ENCODE measurements at regions not wholly inside any gene's neighbourhood (a gene's known extent, or its start where the extent isn't known, plus 50 kb on each side); places are given as distances from the start of the nearest gene placed in this dataset.

GRCh38 chr4:71275570-71275969 is 63.2 kb upstream of the SLC4A4 start:
- intact Hi-C loops (cut with micrococcal nuclease), result no loop called here
- no peak overlapping the region for H3K27ac ChIP-seq (ENCODE audit: insufficient read depth, low read depth, low read length)
- H3K27me3 ChIP-seq (ENCODE audit: control insufficient read depth in 2 of 2, insufficient read depth in 2 of 2, low read length in 2 of 2), result no peaks in the 10 kb centered on the region
- H3K4me2 ChIP-seq (ENCODE audit: insufficient read depth, low read length), result no peak overlapping the region
- H3K9me3 ChIP-seq (replicated peaks; ENCODE audit: control insufficient read depth, insufficient read depth, low read length), result no peaks in the 10 kb centered on the region
- no peak overlapping the region for H2AFZ ChIP-seq (ENCODE audit: low read depth, low read length)
- no peaks in the 10 kb centered on the region for H3K9me1 ChIP-seq (replicated peaks; ENCODE audit: control insufficient read depth, extremely low read depth, insufficient read depth, low read length)
- H3K4me1 ChIP-seq (ENCODE audit: control insufficient read depth, extremely low read depth, insufficient read depth, low read length), result no peaks in the 10 kb centered on the region
- H3K9ac ChIP-seq (replicated peaks; ENCODE audit: extremely low read depth, insufficient read depth, low read length), result no peak overlapping the region
- no peak overlapping the region for H3K4me3 ChIP-seq (replicated peaks in 1 of 3; ENCODE audit: insufficient read depth in 1 of 3, low read depth in 1 of 3, low read length in 3 of 3)
- no TSS peak for BruUV-seq (replicated peaks)
- H3K36me3 ChIP-seq (ENCODE audit: control insufficient read depth in 2 of 2, extremely low read depth in 1 of 2, insufficient read depth in 2 of 2, low read length in 2 of 2), result no peaks in the 10 kb centered on the region
- TF ChIP-seq CTCF (IDR thresholded peaks at IDR 0.05; ENCODE audit: extremely low read depth in 1 of 2, insufficient read depth in 1 of 2, low read depth in 1 of 2, low read length in 2 of 2) (no peak), MAX (IDR thresholded peaks at IDR 0.05; ENCODE audit: insufficient read depth, insufficient read length) (no peak), GATA2 (IDR thresholded peaks at IDR 0.05; ENCODE audit: insufficient read depth, insufficient read length, low read depth, low read length) (no peak), JUN (IDR thresholded peaks at IDR 0.05; ENCODE audit: borderline replicate concordance, insufficient read depth, insufficient read length, low read depth) (no peak), EZH2 (IDR thresholded peaks at IDR 0.05; ENCODE audit: borderline replicate concordance, low read depth, low read length, severe bottlenecking) (no peak)
- CTCF ChIA-PET, result no interaction called here
- DNase-seq (ENCODE audit: low read depth, low spot score), result no peak
- FAIRE-seq, result no peak
- H3K79me2 ChIP-seq (ENCODE audit: control insufficient read depth, insufficient read depth, low read length), result no peaks in the 10 kb centered on the region
- no peaks in the 10 kb centered on the region for H4K20me1 ChIP-seq (replicated peaks; ENCODE audit: control insufficient read depth, extremely low read depth, insufficient read depth, low read length)
- dilution Hi-C loops (cut with MboI; ENCODE audit: extremely low pct_ligation_motif_present, low sequenced_read_pairs), result no loop called here
- POLR2A ChIA-PET, result no interaction called here

GRCh38 chr4:71277353-71277752 is 61.5 kb upstream of the SLC4A4 start:
- CTCF ChIA-PET, result no interaction called here

More at GRCh38 chr4:71277353-71277752, 61.5 kb upstream of the SLC4A4 start:
- Histone ChIP-seq H4K20me1 (replicated peaks; ENCODE audit: control insufficient read depth, extremely low read depth, insufficient read depth, low read length) (no peaks in the 10 kb centered on the region), H3K9me1 (replicated peaks; ENCODE audit: control insufficient read depth, extremely low read depth, insufficient read depth, low read length) (no peaks in the 10 kb centered on the region), H2AFZ (ENCODE audit: low read depth, low read length) (no peak overlapping the region), H3K79me2 (ENCODE audit: control insufficient read depth, insufficient read depth, low read length) (no peaks in the 10 kb centered on the region), H3K9ac (replicated peaks; ENCODE audit: extremely low read depth, insufficient read depth, low read length) (no peak overlapping the region), H3K4me2 (ENCODE audit: insufficient read depth, low read length) (no peak overlapping the region), H3K9me3 (replicated peaks; ENCODE audit: control insufficient read depth, insufficient read depth, low read length) (no peaks in the 10 kb centered on the region), H3K4me1 (ENCODE audit: control insufficient read depth, extremely low read depth, insufficient read depth, low read length) (no peaks in the 10 kb centered on the region), H3K4me3 (replicated peaks in 1 of 3; ENCODE audit: insufficient read depth in 1 of 3, low read depth in 1 of 3, low read length in 3 of 3) (no peak overlapping the region), H3K27ac (ENCODE audit: insufficient read depth, low read depth, low read length) (no peak overlapping the region), H3K27me3 (ENCODE audit: control insufficient read depth in 2 of 2, insufficient read depth in 2 of 2, low read length in 2 of 2) (no peaks in the 10 kb centered on the region), H3K36me3 (ENCODE audit: control insufficient read depth in 2 of 2, extremely low read depth in 1 of 2, insufficient read depth in 2 of 2, low read length in 2 of 2) (no peaks in the 10 kb centered on the region)
- intact Hi-C loops (cut with micrococcal nuclease) (no loop called here), dilution Hi-C loops (cut with MboI; ENCODE audit: extremely low pct_ligation_motif_present, low sequenced_read_pairs) (no loop called here)
- TF ChIP-seq GATA2 (IDR thresholded peaks at IDR 0.05; ENCODE audit: insufficient read depth, insufficient read length, low read depth, low read length) (no peak), JUN (IDR thresholded peaks at IDR 0.05; ENCODE audit: borderline replicate concordance, insufficient read depth, insufficient read length, low read depth) (no peak), CTCF (IDR thresholded peaks at IDR 0.05; ENCODE audit: extremely low read depth in 1 of 2, insufficient read depth in 1 of 2, low read depth in 1 of 2, low read length in 2 of 2) (no peak), MYC (IDR thresholded peaks at IDR 0.05; ENCODE audit: low read depth, low read length) (no peak), POLR2AphosphoS5 (IDR thresholded peaks at IDR 0.05; ENCODE audit: insufficient read depth, low read depth, low read length) (no peak), MAX (IDR thresholded peaks at IDR 0.05; ENCODE audit: insufficient read depth, insufficient read length) (no peak), EZH2 (IDR thresholded peaks at IDR 0.05; ENCODE audit: borderline replicate concordance, low read depth, low read length, severe bottlenecking) (no peak), POLR2A (IDR thresholded peaks at IDR 0.05; ENCODE audit: low read depth, low read length) (no peak), FOS (IDR thresholded peaks at IDR 0.05; ENCODE audit: borderline replicate concordance, insufficient read depth, low read length) (no peak)
- POLR2A ChIA-PET, result no interaction called here
- DNase-seq (ENCODE audit: low read depth, low spot score) (no peak), FAIRE-seq (no peak)
- BruUV-seq (replicated peaks), result no TSS peak

All from endothelial cell of umbilical vein (primary cell).